Progenitor cell of endocrine pancreas (in vitro differentiated cells): ENCODE measurements at regions not wholly inside any gene's neighbourhood (a gene's known extent, or its start where the extent isn't known, plus 50 kb on each side); places are given as distances from the start of the nearest gene placed in this dataset.

Experiments
- DNase-seq: peaks from one replicate; pipeline ENCODE4 v3.0.0; 2021; ENCODE audit warnings: low spot score; ENCODE audit not compliant: unreplicated experiment
- H3K27ac Mint-ChIP-seq: 2 replicates; pipeline ENCODE4 v1.8.0; 2021; ENCODE audit warnings: mild to moderate bottlenecking, moderate library complexity, mixed read lengths
- H3K27me3 Mint-ChIP-seq: 2 replicates; pipeline ENCODE4 v1.8.0; 2021; ENCODE audit warnings: mixed read lengths
- H3K36me3 Mint-ChIP-seq: 2 replicates; pipeline ENCODE4 v1.8.0; 2022; ENCODE audit warnings: mixed read lengths; ENCODE audit not compliant: insufficient read depth
- H3K4me1 Mint-ChIP-seq: 2 replicates; pipeline ENCODE4 v1.8.0; 2021; ENCODE audit warnings: low read depth, mixed read lengths
- H3K4me3 Mint-ChIP-seq: 2 replicates; pipeline ENCODE4 v1.8.0; 2021; ENCODE audit warnings: low read depth, mild to moderate bottlenecking, moderate library complexity, mixed read lengths
- H3K9me3 Mint-ChIP-seq: 2 replicates; pipeline ENCODE4 v1.8.0; 2021; ENCODE audit warnings: low read depth, mixed read lengths
- CTCF ChIP-seq: fragments of 200-600 bp; sonication (generic); IDR thresholded peaks from one replicate; pipeline ENCODE4 v1.5.0; 2021; ENCODE audit warnings: antibody characterized with exemption, mild to moderate bottlenecking; ENCODE audit not compliant: unreplicated experiment

- Mint-ChIP-seq H3K4me1 (peaks cover 10% of the 10 kb centered on the region), H3K4me3 (no peak overlapping the region), H3K9me3 (no peaks in the 10 kb centered on the region), H3K36me3 (no peaks in the 10 kb centered on the region), H3K27ac (no peak overlapping the region), H3K27me3 (no peaks in the 10 kb centered on the region)
- DNase-seq: no peak
- no peak for TF ChIP-seq CTCF
Measured at GRCh38 chr4:97504713-97505112, 638.6 kb downstream of the STPG2 start.

GRCh38 chr4:97507587-97508245 is 635.6 kb downstream of the STPG2 start:
- no peak for DNase-seq
- no peaks in the 10 kb centered on the region for H3K27me3 Mint-ChIP-seq
- no peak overlapping the region for H3K4me3 Mint-ChIP-seq
- no peak overlapping the region for H3K27ac Mint-ChIP-seq
- no peaks in the 10 kb centered on the region for H3K9me3 Mint-ChIP-seq
- H3K36me3 Mint-ChIP-seq: no peaks in the 10 kb centered on the region
- H3K4me1 Mint-ChIP-seq: peaks cover 10% of the 10 kb centered on the region
- TF ChIP-seq CTCF: no peak
